Mesothelial cell of epicardium (in vitro differentiated cells): ENCODE measurements at regions not wholly inside any gene's neighbourhood (a gene's known extent, or its start where the extent isn't known, plus 50 kb on each side); places are given as distances from the start of the nearest gene placed in this dataset.

Experiments used
- DNase-seq, 2 experiments: peaks; one replicate each; pipeline ENCODE4 v3.0.0; 2021; ENCODE audit warnings: low spot score in 2 of 2; ENCODE audit not compliant: unreplicated experiment in 2 of 2
- H3K27ac Mint-ChIP-seq: 2 replicates; pipeline ENCODE4 v1.8.0; 2021; ENCODE audit warnings: mixed read lengths
- H3K27me3 Mint-ChIP-seq: 2 replicates; pipeline ENCODE4 v1.8.0; 2021; ENCODE audit warnings: low read depth, mixed read lengths
- H3K36me3 Mint-ChIP-seq: 2 replicates; pipeline ENCODE4 v1.8.0; 2021; ENCODE audit warnings: mixed read lengths
- H3K4me1 Mint-ChIP-seq: 2 replicates; pipeline ENCODE4 v1.8.0; 2021; ENCODE audit warnings: mixed read lengths
- H3K4me3 Mint-ChIP-seq: 2 replicates; pipeline ENCODE4 v1.8.0; 2021; ENCODE audit warnings: mild to moderate bottlenecking, moderate library complexity, mixed read lengths
- H3K9me3 Mint-ChIP-seq: 2 replicates; pipeline ENCODE4 v1.8.0; 2021; ENCODE audit warnings: mixed read lengths
- CTCF ChIP-seq: fragments of 200-600 bp; sonication (generic); IDR thresholded peaks from one replicate; pipeline ENCODE4 v1.5.0; 2021; ENCODE audit warnings: antibody characterized with exemption; ENCODE audit not compliant: unreplicated experiment

GRCh38 chr12:76643438-76643837 lies 83.9 kb upstream of the OSBPL8 start:
- Mint-ChIP-seq H3K4me3 (no peak overlapping the region), H3K27me3 (no peaks in the 10 kb centered on the region), H3K36me3 (no peaks in the 10 kb centered on the region), H3K4me1 (no peaks in the 10 kb centered on the region), H3K9me3 (no peaks in the 10 kb centered on the region), H3K27ac (no peak overlapping the region)
- TF ChIP-seq CTCF = no peak
- no peak for DNase-seq

- Mint-ChIP-seq H3K36me3 (no peaks in the 10 kb centered on the region), H3K4me1 (no peaks in the 10 kb centered on the region), H3K27me3 (no peaks in the 10 kb centered on the region), H3K4me3 (no peak overlapping the region), H3K27ac (no peak overlapping the region), H3K9me3 (no peaks in the 10 kb centered on the region)
- no peak for TF ChIP-seq CTCF
- DNase-seq = no peak
Observed at GRCh38 chr12:76644950-76645349, 85.4 kb upstream of the OSBPL8 start.

GRCh38 chr12:76645934-76646333 lies 86.4 kb upstream of the OSBPL8 start:
- Mint-ChIP-seq H3K36me3 (no peaks in the 10 kb centered on the region), H3K9me3 (no peaks in the 10 kb centered on the region), H3K4me3 (no peak overlapping the region), H3K27me3 (no peaks in the 10 kb centered on the region), H3K4me1 (no peaks in the 10 kb centered on the region), H3K27ac (no peak overlapping the region)
- DNase-seq = no peak
- no peak for TF ChIP-seq CTCF

GRCh38 chr12:76646366-76646765 lies 86.8 kb upstream of the OSBPL8 start:
- H3K27me3 Mint-ChIP-seq = no peaks in the 10 kb centered on the region
- no peaks in the 10 kb centered on the region for H3K36me3 Mint-ChIP-seq
- H3K9me3 Mint-ChIP-seq = no peaks in the 10 kb centered on the region
- no peak for TF ChIP-seq CTCF
- no peak for DNase-seq
- no peaks in the 10 kb centered on the region for H3K4me1 Mint-ChIP-seq
- H3K27ac Mint-ChIP-seq = no peak overlapping the region
- H3K4me3 Mint-ChIP-seq = no peak overlapping the region

- Mint-ChIP-seq H3K4me1 (no peaks in the 10 kb centered on the region), H3K9me3 (no peaks in the 10 kb centered on the region), H3K4me3 (no peak overlapping the region), H3K27ac (no peak overlapping the region), H3K36me3 (no peaks in the 10 kb centered on the region), H3K27me3 (no peaks in the 10 kb centered on the region)
- TF ChIP-seq CTCF = no peak
- no peak for DNase-seq
Observed at GRCh38 chr12:76649099-76649498, 89.5 kb upstream of the OSBPL8 start.

GRCh38 chr12:76652402-76652801 lies 92.8 kb upstream of the OSBPL8 start:
- Mint-ChIP-seq H3K27ac (no peak overlapping the region), H3K27me3 (no peaks in the 10 kb centered on the region), H3K9me3 (no peaks in the 10 kb centered on the region), H3K36me3 (peaks cover 1% of the 10 kb centered on the region), H3K4me1 (no peaks in the 10 kb centered on the region), H3K4me3 (no peak overlapping the region)
- no peak for DNase-seq
- TF ChIP-seq CTCF = no peak
